ENCODE measurements at regions not wholly inside any gene's neighbourhood (a gene's known extent, or its start where the extent isn't known, plus 50 kb on each side); places are given as distances from the start of the nearest gene placed in this dataset.

DNA sequence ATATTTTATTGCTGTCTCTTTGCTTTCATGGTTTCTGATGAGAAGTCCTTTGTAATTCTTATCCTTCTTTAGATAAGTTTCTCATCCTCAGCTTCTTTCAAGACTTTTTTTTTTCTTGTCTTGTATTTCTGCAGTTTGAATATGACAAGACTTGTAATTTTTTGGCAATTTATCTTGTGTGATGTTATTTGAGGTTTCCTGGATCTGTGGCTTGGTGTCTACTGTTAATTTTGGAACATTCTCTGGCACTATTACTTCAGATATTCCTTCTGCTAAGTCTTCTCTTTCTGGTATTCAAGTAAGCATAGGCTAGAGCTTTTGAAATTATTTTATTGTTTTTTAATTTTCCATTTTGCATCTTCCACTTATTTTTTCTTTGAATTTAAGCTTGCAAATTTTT lies 1083.2 kb downstream of the CNTNAP5 start:
- TF ChIP-seq, protein P1, sequence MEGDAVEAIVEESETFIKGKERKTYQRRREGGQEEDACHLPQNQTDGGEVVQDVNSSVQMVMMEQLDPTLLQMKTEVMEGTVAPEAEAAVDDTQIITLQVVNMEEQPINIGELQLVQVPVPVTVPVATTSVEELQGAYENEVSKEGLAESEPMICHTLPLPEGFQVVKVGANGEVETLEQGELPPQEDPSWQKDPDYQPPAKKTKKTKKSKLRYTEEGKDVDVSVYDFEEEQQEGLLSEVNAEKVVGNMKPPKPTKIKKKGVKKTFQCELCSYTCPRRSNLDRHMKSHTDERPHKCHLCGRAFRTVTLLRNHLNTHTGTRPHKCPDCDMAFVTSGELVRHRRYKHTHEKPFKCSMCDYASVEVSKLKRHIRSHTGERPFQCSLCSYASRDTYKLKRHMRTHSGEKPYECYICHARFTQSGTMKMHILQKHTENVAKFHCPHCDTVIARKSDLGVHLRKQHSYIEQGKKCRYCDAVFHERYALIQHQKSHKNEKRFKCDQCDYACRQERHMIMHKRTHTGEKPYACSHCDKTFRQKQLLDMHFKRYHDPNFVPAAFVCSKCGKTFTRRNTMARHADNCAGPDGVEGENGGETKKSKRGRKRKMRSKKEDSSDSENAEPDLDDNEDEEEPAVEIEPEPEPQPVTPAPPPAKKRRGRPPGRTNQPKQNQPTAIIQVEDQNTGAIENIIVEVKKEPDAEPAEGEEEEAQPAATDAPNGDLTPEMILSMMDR (conservative IDR thresholded peaks at IDR 0.05) = no peak
- TF ChIP-seq EZH2 (IDR thresholded peaks at IDR 0.05; ENCODE audit: low read depth) = no peak

All from PC-9 (cell line).